Suprapubic skin (tissue), 4 donors: ENCODE measurements at regions not wholly inside any gene's neighbourhood (a gene's known extent, or its start where the extent isn't known, plus 50 kb on each side); places are given as distances from the start of the nearest gene placed in this dataset.
"Not testable (repeated sequence)": the region's sequence is repeated elsewhere in the genome, so short reads cannot be mapped to it uniquely, and the experiment has no call there.

ENCODE experiments used
- DNase-seq, 2 donors: peaks; one replicate each; pipeline ENCODE4 v3.0.0-alpha.2; 2019; ENCODE audit warnings: low spot score in 2 of 2
- H3K27ac ChIP-seq: fragments of 200-600 bp; sonication (generic); one replicate; pipeline ENCODE4 v1.5.1; 2019
- H3K27me3 ChIP-seq: fragments of 200-600 bp; sonication (generic); one replicate; pipeline ENCODE4 v1.5.1; 2019
- H3K36me3 ChIP-seq: fragments of 200-600 bp; sonication (generic); one replicate; pipeline ENCODE4 v1.5.1; 2019
- H3K4me1 ChIP-seq: fragments of 200-600 bp; sonication (generic); one replicate; pipeline ENCODE4 v1.5.1; 2019
- H3K4me3 ChIP-seq: fragments of 200-600 bp; sonication (generic); one replicate; pipeline ENCODE4 v1.5.1; 2019; ENCODE audit warnings: mild to moderate bottlenecking
- H3K9me3 ChIP-seq: fragments of 200-600 bp; sonication (generic); one replicate; pipeline ENCODE4 v1.5.1; 2019
- EP300 ChIP-seq: sonication (generic); formaldehyde crosslinking; IDR thresholded peaks from one replicate; pipeline ENCODE4 v1.6.1; 2017; ENCODE audit warnings: antibody characterized with exemption
- POLR2A ChIP-seq, 2 donors: fragments of 450-650 bp; IDR thresholded peaks; one replicate each; pipeline ENCODE4 v1.6.1; 2017; ENCODE audit warnings: antibody characterized with exemption in 2 of 2, mild to moderate bottlenecking in 2 of 2, moderate library complexity in 2 of 2
- POLR2AphosphoS5 ChIP-seq, 3 donors: sonication (generic); formaldehyde crosslinking; IDR thresholded peaks; one replicate each; pipeline ENCODE4 v1.6.1; 2017; ENCODE audit warnings: antibody characterized with exemption in 3 of 3
- WGBS: methylation state at CpG from one replicate; pipeline ENCODE4 v1.1.5; 2018; 5-methylcytosine and 5-hydroxymethylcytosine counted together
- TF ChIP-seq, protein P1 (sequence below), 2 donors: fragments of 200-600 bp in 1 of 2; fragments of 450-650 bp in 1 of 2; sonication (generic) in 1 of 2; IDR thresholded peaks; one replicate each; pipeline ENCODE4 v1.5.1; 2016 to 2019; ENCODE audit warnings: antibody characterized with exemption in 2 of 2, mild to moderate bottlenecking in 1 of 2, moderate library complexity in 1 of 2

GRCh38 chr6:86502497-86502896 is 434.8 kb upstream of the HTR1E start:
- Histone ChIP-seq H3K4me3 (no peak overlapping the region), H3K27ac (no peak overlapping the region), H3K4me1 (no peaks in the 10 kb centered on the region), H3K9me3 (peaks cover 3% of the 10 kb centered on the region), H3K36me3 (no peaks in the 10 kb centered on the region), H3K27me3 (no peaks in the 10 kb centered on the region)
- 40% methylated on average over 3 of the region's 3 CpGs for WGBS
- TF ChIP-seq EP300 (no peak), POLR2A (IDR thresholded peaks at IDR 0.05) (no peak), POLR2AphosphoS5 (IDR thresholded peaks at IDR 0.05) (no peak)
- TF ChIP-seq, protein P1, sequence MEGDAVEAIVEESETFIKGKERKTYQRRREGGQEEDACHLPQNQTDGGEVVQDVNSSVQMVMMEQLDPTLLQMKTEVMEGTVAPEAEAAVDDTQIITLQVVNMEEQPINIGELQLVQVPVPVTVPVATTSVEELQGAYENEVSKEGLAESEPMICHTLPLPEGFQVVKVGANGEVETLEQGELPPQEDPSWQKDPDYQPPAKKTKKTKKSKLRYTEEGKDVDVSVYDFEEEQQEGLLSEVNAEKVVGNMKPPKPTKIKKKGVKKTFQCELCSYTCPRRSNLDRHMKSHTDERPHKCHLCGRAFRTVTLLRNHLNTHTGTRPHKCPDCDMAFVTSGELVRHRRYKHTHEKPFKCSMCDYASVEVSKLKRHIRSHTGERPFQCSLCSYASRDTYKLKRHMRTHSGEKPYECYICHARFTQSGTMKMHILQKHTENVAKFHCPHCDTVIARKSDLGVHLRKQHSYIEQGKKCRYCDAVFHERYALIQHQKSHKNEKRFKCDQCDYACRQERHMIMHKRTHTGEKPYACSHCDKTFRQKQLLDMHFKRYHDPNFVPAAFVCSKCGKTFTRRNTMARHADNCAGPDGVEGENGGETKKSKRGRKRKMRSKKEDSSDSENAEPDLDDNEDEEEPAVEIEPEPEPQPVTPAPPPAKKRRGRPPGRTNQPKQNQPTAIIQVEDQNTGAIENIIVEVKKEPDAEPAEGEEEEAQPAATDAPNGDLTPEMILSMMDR (IDR thresholded peaks at IDR 0.05), result no peak
- DNase-seq, result no peak

DNA sequence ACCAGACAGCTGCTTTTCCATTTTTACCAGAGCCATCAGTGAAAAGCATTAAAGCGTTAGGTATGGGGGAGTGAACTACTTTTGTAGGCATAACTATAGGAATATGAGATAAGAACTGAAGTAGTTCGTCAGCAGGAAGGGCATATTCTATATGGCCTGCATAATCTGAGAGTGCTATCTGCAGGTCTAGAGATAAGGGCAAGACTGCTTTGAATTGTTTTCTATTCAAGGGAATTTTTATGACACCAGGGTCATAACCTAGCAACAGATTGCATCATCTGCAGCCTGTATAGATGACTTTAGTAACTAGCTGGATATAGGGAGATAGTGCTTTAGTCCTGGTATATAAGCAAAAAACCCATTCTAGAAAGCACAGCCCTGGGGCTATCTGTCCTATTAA is 437.3 kb upstream of the HTR1E start:
- Histone ChIP-seq H3K27ac (no peak overlapping the region), H3K4me3 (no peak overlapping the region), H3K4me1 (no peaks in the 10 kb centered on the region), H3K27me3 (no peaks in the 10 kb centered on the region), H3K9me3 (peaks cover 3% of the 10 kb centered on the region), H3K36me3 (no peaks in the 10 kb centered on the region)
- WGBS, result 43% methylated on average over 2 of the region's 2 CpGs
- no peak for TF ChIP-seq POLR2AphosphoS5 (IDR thresholded peaks at IDR 0.05)
- TF ChIP-seq POLR2A (IDR thresholded peaks at IDR 0.05), result no peak
- TF ChIP-seq, protein P1 (IDR thresholded peaks at IDR 0.05), result no peak
- TF ChIP-seq EP300, result no peak
- DNase-seq, result no peak

GRCh38 chr6:86489042-86489441 is 448.3 kb upstream of the HTR1E start:
- H3K27me3 ChIP-seq, DNase-seq, H3K4me1 ChIP-seq, H3K9me3 ChIP-seq, H3K4me3 ChIP-seq, H3K36me3 ChIP-seq, H3K27ac ChIP-seq: not testable (repeated sequence)
- 27% methylated on average over 3 of the region's 3 CpGs for WGBS

GRCh38 chr6:86487660-86488221 is 449.6 kb upstream of the HTR1E start:
- TF ChIP-seq EP300, result no peak
- TF ChIP-seq POLR2AphosphoS5 (IDR thresholded peaks at IDR 0.05), result no peak
- Histone ChIP-seq H3K36me3 (no peaks in the 10 kb centered on the region), H3K27me3 (no peaks in the 10 kb centered on the region), H3K27ac (no peak overlapping the region), H3K4me1 (no peaks in the 10 kb centered on the region), H3K4me3 (no peak overlapping the region), H3K9me3 (no peaks in the 10 kb centered on the region)
- 96% methylated on average over 2 of the region's 2 CpGs for WGBS
- no peak for DNase-seq

- H3K9me3 ChIP-seq, DNase-seq, H3K36me3 ChIP-seq, H3K4me1 ChIP-seq, H3K27ac ChIP-seq, H3K27me3 ChIP-seq, H3K4me3 ChIP-seq: not testable (repeated sequence)
- 86% methylated on average over 10 of the region's 10 CpGs for WGBS
Observed at GRCh38 chr6:86478316-86478715, 459.0 kb upstream of the HTR1E start.

DNA sequence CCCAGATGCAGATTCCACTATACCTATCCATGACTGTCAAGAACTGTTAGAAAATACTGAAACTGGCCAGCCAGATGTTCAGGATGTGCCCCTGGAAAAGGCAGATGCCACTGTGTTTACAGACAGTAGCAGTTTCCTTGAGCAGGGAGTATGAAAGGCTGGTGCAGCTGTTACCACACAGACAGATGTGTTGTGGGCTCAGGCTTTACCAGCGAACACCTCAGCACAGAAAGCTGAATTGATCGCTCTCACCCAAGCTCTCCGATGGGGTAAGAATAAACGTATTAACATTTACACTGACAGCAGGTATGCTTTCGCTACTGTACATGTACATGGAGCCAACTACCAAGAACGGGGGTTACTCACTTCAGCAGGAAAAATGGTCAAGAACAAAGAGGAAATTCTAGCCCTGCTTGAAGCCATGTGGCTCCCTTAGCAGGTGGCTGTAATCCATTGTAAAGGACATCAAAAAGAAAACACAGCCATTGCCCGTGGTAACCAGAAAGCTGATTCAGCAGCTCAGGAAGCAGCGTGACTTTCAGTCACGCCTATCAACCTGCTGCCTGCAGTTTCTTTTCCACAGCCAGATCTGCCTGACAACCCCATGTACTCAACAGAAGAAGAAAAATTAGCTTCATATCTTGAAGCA is 459.7 kb upstream of the HTR1E start:
- no peaks in the 10 kb centered on the region for H3K27me3 ChIP-seq
- 50% methylated on average over 9 of the region's 9 CpGs for WGBS
- no peaks in the 10 kb centered on the region for H3K36me3 ChIP-seq
- no peak for DNase-seq
- no peaks in the 10 kb centered on the region for H3K9me3 ChIP-seq
- H3K27ac ChIP-seq, result no peak overlapping the region
- no peaks in the 10 kb centered on the region for H3K4me1 ChIP-seq
- H3K4me3 ChIP-seq, result no peak overlapping the region
- TF ChIP-seq, protein P1 (IDR thresholded peaks at IDR 0.05), result no peak
- TF ChIP-seq EP300, result no peak
- TF ChIP-seq POLR2A (IDR thresholded peaks at IDR 0.05), result no peak
- TF ChIP-seq POLR2AphosphoS5 (IDR thresholded peaks at IDR 0.05), result no peak

DNA sequence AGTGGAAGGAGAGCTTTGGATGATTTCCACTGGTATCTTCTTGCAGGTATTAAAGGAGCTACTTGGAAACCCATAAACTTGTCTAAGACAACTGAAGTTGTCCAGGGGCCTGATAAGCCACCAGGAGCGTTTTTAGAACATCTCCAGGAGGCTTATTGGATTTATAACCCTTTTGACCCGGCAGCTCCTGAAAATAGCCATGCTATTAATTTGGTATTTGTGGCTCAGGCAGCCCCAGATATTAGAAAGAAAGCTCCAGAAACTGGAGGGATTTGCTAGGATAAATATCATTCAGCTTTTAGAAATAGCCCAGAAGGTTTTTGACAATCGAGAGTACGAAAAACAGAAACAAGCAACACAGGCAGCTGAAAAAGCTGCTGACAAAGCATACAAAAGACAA is 461.0 kb upstream of the HTR1E start:
- no peak overlapping the region for H3K27ac ChIP-seq
- no peak overlapping the region for H3K4me3 ChIP-seq
- no peaks in the 10 kb centered on the region for H3K27me3 ChIP-seq
- no peaks in the 10 kb centered on the region for H3K36me3 ChIP-seq
- TF ChIP-seq POLR2AphosphoS5 (IDR thresholded peaks at IDR 0.05) (no peak), POLR2A (IDR thresholded peaks at IDR 0.05) (no peak), EP300 (no peak)
- TF ChIP-seq, protein P1 (IDR thresholded peaks at IDR 0.05), result no peak
- no peaks in the 10 kb centered on the region for H3K4me1 ChIP-seq
- 72% methylated on average over 4 of the region's 4 CpGs for WGBS
- no peak for DNase-seq
- no peaks in the 10 kb centered on the region for H3K9me3 ChIP-seq
